K562 (cell line): ENCODE measurements at regions not wholly inside any gene's neighbourhood (a gene's known extent, or its start where the extent isn't known, plus 50 kb on each side); places are given as distances from the start of the nearest gene placed in this dataset.

Experiments
- ATF1 ChIP-seq, 2 experiments: fragments of 450-650 bp in 1 of 2; IDR thresholded peaks; 2 replicates each; pipeline ENCODE4 v1.6.1; 2016; ENCODE audit warnings: missing compliant biosample characterization in 1 of 2, missing genetic modification characterization in 1 of 2
- CREB3L1 ChIP-seq: fragments of 450-650 bp; IDR thresholded peaks from 2 replicates; pipeline ENCODE4 v1.6.1; 2014; ENCODE audit warnings: low read depth, mild to moderate bottlenecking, moderate library complexity, borderline replicate concordance
- CTCF ChIP-seq, 3 experiments: IDR thresholded peaks in 2 of 3; conservative IDR thresholded peaks in 1 of 3; 2 replicates each; pipeline ENCODE4 v1.5.1; 2011 to 2012; ENCODE audit warnings: low read length in 3 of 3, mild to moderate bottlenecking in 3 of 3, control low read depth in 2 of 3, improper control_type of control experiment in 1 of 3, inconsistent platforms in 1 of 3, low read depth in 1 of 3, mixed read lengths in 1 of 3, moderate library complexity in 1 of 3; ENCODE audit not compliant: insufficient read depth in 2 of 3
- EZH2 ChIP-seq: IDR thresholded peaks from 2 replicates; pipeline ENCODE4 v1.6.1; 2012; ENCODE audit warnings: low read depth, mild to moderate bottlenecking, inconsistent platforms, low read length, borderline replicate concordance
- FIP1L1 ChIP-seq: fragments of 200-400 bp; formaldehyde crosslinking; IDR thresholded peaks from 2 replicates; pipeline ENCODE4 v1.6.1; 2018; ENCODE audit warnings: mild to moderate bottlenecking, low read depth, low read length; ENCODE audit not compliant: poor library complexity, severe bottlenecking
- HMGXB4 ChIP-seq: sonication (generic); formaldehyde crosslinking; IDR thresholded peaks from 2 replicates; pipeline ENCODE4 v1.8.1; 2023; ENCODE audit warnings: mild to moderate bottlenecking, missing genetic modification reagents
- IFI16 ChIP-seq: fragments of 250-450 bp; sonication (Bioruptor Pico); IDR thresholded peaks from 2 replicates; pipeline ENCODE4 v2.1.2; 2022; ENCODE audit warnings: mild to moderate bottlenecking, inconsistent platforms
- KLF16 ChIP-seq: IDR thresholded peaks from 2 replicates; pipeline ENCODE4 v1.6.1; 2016; ENCODE audit warnings: antibody characterized with exemption
- MAX ChIP-seq: sonication (generic); formaldehyde crosslinking; IDR thresholded peaks from 2 replicates; pipeline ENCODE4 v1.9.0; 2022; ENCODE audit warnings: mild to moderate bottlenecking, missing genetic modification reagents
- NFE2L1 ChIP-seq: fragments of 450-650 bp; IDR thresholded peaks from 2 replicates; pipeline ENCODE4 v1.6.1; 2016; ENCODE audit warnings: missing genetic modification characterization, low read depth, mild to moderate bottlenecking, missing compliant biosample characterization, moderate library complexity, borderline replicate concordance

- TF ChIP-seq IFI16 (CRISPR knock-in tag) (no peak), CTCF (IDR thresholded peaks at IDR 0.05 in 2 of 3, conservative IDR thresholded peaks at IDR 0.05 in 1 of 3; ENCODE audit: insufficient read depth in 2 of 3, low read depth in 1 of 3, low read length in 3 of 3) (no peak), KLF16 (no peak), HMGXB4 (CRISPR knock-in tag) (no peak), NFE2L1 (tag) (no peak), CREB3L1 (no peak), ATF1 (CRISPR knock-in tag; IDR thresholded peaks at IDR 0.05) (no peak), ATF1 (tag; IDR thresholded peaks at IDR 0.05) (no peak), EZH2 (no peak), MAX (CRISPR knock-in tag) (no peak), FIP1L1 (no peak)
Measured at GRCh38 chr5:20113031-20113715, 125.2 kb upstream of the CDH18 start.
